SH-SY5Y (cell line): ENCODE measurements at regions not wholly inside any gene's neighbourhood (a gene's known extent, or its start where the extent isn't known, plus 50 kb on each side); places are given as distances from the start of the nearest gene placed in this dataset.

Experiments used
- GATA2 ChIP-seq: IDR thresholded peaks from 2 replicates; pipeline ENCODE4 v1.6.1; 2011; ENCODE audit warnings: mild to moderate bottlenecking, low read depth, low read length
- GATA3 ChIP-seq: IDR thresholded peaks from 2 replicates; pipeline ENCODE4 v1.6.1; 2011; ENCODE audit warnings: low read depth, mild to moderate bottlenecking, low read length, moderate library complexity

GRCh38 chr2:185645529-185645928, 93.1 kb upstream of the FSIP2 start:
- TF ChIP-seq GATA2, result no peak
- no peak for TF ChIP-seq GATA3

- TF ChIP-seq GATA3 (no peak), GATA2 (no peak)
Measured at GRCh38 chr2:185658750-185659149, 79.9 kb upstream of the FSIP2 start.

- TF ChIP-seq GATA3 (no peak), GATA2 (no peak)
Measured at GRCh38 chr2:185663811-185664210, 74.8 kb upstream of the FSIP2 start.

- TF ChIP-seq GATA2 (no peak), GATA3 (no peak)
Measured at GRCh38 chr2:185664384-185664783, 74.2 kb upstream of the FSIP2 start.

- no peak for TF ChIP-seq GATA2
- no peak for TF ChIP-seq GATA3
Measured at GRCh38 chr2:185665251-185665814, 73.3 kb upstream of the FSIP2 start.

- no peak for TF ChIP-seq GATA2
- no peak for TF ChIP-seq GATA3
Measured at GRCh38 chr2:185667452-185667851, 71.2 kb upstream of the FSIP2 start.

GRCh38 chr2:185668710-185669109, 69.9 kb upstream of the FSIP2 start:
- TF ChIP-seq GATA2 (no peak), GATA3 (no peak)

- TF ChIP-seq GATA3 (no peak), GATA2 (no peak)
Measured at GRCh38 chr2:185674232-185674631, 64.4 kb upstream of the FSIP2 start.

GRCh38 chr2:185676316-185676715, 62.3 kb upstream of the FSIP2 start:
- TF ChIP-seq GATA3 (no peak), GATA2 (no peak)

GRCh38 chr2:185687967-185688366, 50.6 kb upstream of the FSIP2 start:
- TF ChIP-seq GATA2, result no peak
- TF ChIP-seq GATA3, result no peak
